Endothelial cell of hepatic sinusoid (primary cell): ENCODE measurements at regions not wholly inside any gene's neighbourhood (a gene's known extent, or its start where the extent isn't known, plus 50 kb on each side); places are given as distances from the start of the nearest gene placed in this dataset.

ENCODE experiments used
- in situ Hi-C: cut with HindIII; loops from 2 replicates; pipeline ENCODE4 v1.10.0; 2017; ENCODE audit warnings: low sequenced_read_pairs

DNA sequence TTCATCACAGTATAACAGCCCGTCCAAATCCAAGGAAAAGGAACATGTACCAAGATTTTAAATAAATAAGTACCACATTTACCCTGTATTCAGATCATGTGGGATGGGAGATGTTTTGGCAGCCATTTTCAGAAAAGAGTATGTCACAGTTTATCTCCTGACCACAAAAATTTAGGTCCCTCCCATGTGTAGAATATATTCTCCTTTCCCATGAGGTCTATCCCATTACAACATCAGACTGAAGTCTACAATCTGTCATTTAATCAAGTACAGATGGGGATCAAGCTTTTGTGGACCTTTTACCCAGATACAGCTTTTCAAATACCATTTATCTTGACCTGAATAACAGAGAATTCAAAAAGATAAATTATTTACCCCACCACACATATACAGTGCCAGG lies 444.5 kb downstream of the PLOD2 start:
- in situ Hi-C loops, result no loop called here

GRCh38 chr3:145719114-145719513 lies 441.9 kb downstream of the PLOD2 start:
- in situ Hi-C loops, result no loop called here

DNA sequence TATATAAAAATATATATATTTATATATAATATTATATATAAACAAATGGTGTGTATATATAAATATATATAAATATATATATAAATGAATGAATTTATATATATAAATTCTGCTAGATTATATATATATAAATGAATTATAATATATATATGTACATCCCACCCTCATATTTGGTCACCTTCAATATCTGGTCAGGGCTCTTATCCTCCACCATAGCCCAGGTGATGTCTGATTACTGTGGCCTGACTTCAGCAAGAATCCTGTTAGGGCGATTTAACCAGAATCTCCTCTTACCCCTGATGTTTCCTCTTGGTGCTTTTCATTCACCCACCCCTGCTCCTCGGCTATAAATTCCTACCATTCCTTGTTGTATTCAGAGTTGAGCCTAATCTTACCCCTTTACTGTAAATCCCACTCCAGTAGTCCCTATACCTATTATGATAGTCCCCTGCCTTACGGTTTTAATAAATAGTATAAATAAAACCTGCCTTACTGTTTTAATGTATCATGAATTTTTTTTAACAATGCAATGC lies 439.6 kb downstream of the PLOD2 start:
- in situ Hi-C loops, result no loop called here

- in situ Hi-C loops, result no loop called here
Measured at GRCh38 chr3:145721815-145722214, 439.2 kb downstream of the PLOD2 start.

DNA sequence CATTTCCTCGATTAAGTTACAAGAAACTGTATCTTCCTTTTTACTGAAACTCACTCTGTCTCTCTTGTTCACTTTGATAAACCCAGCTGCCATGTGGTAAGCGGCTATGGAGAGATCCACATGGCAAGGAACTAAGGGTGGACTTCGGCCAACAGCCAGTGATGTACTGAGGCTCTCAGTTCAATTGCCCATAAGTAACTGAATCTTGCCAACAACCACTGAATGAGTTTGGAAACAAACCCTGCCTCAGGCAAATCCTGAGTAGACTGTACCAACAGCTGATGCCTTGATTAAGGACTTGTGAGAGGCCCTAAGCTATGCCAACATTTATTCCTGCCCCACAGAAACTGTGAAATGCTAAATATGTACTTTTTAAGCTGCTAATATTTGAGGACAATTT lies 433.5 kb downstream of the PLOD2 start:
- in situ Hi-C loops, result no loop called here

GRCh38 chr3:145735631-145736030 lies 425.4 kb downstream of the PLOD2 start:
- in situ Hi-C loops, result no loop called here

DNA sequence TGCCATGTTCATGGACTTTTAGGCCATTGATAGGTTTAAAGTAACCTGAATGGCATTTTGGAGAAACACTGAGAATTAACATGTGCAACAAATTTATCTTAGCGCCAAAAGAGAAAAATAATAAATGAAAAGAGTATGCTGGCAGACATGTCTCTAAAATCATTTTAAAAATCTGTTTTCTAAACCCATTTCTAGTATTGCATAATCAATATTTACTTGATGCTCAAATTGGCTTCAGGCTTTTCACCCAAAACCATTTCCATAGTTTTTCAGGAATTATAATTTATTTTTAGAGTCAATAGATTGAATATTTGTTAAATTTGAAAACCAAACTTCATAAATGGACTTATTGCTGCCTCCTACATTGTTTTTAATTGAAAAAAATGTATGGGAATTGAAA lies 423.0 kb downstream of the PLOD2 start:
- in situ Hi-C loops, result no loop called here

DNA sequence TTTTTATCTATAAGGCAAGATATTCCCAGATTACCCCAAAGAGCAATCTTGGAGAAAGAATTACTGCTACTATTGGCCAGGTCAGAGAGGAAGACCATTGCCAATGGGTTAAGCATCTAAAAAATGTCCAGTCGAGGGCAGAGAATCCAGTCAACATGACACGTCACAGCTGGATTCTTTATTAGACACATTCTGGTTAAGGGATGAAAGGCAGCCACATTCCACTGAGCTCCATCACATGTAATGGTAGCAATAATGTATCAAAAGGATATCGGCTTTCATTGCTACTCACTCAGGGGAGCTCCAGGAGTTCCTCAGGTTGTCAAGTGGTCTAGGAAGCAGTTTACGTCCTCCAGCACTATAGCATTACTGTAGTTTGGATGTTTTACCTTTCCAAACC lies 421.1 kb downstream of the PLOD2 start:
- in situ Hi-C loops, result no loop called here

- in situ Hi-C loops, result no loop called here
Measured at GRCh38 chr3:145750657-145751056, 410.3 kb downstream of the PLOD2 start.

DNA sequence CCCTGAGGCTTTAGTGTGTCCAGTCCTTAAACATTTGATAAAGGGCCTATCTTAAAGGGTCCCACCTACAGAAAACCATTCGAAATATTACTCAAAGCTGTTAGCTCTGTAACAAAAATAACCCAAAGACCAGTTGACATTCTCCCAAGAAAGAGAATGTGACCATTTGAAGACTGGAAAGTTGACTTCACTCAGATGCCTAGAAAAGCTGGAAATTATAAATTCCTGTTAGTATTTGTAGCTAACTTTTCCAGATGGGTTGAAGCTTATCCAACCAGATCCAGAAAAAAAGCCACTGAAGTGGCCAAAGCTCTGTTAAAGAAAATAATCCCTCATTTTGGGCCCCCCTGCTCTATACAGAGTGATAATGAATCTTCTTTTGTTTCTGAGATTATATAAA lies 408.4 kb downstream of the PLOD2 start:
- in situ Hi-C loops, result no loop called here

- in situ Hi-C loops, result no loop called here
Measured at GRCh38 chr3:145754605-145755289, 406.2 kb downstream of the PLOD2 start.

GRCh38 chr3:145760036-145760435 lies 400.9 kb downstream of the PLOD2 start:
- in situ Hi-C loops, result no loop called here

DNA sequence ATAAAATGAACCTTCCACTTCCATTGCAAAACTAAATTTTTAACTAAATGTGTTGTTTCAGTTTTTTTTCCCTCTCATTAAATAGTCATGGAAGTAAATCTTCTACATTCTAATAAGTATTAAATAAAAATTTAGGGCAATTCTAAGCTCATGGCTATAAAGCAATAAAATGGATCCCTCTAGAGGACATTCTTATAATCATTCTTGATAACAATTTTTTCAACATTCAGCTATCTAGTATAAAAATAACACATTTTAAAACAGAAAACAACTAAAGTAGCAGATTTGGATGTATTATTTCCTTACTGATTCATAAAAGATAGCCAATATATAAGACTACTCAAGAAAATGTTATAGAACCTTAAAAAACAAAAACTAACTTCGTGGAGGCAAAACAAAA lies 393.1 kb downstream of the PLOD2 start:
- in situ Hi-C loops, result no loop called here

DNA sequence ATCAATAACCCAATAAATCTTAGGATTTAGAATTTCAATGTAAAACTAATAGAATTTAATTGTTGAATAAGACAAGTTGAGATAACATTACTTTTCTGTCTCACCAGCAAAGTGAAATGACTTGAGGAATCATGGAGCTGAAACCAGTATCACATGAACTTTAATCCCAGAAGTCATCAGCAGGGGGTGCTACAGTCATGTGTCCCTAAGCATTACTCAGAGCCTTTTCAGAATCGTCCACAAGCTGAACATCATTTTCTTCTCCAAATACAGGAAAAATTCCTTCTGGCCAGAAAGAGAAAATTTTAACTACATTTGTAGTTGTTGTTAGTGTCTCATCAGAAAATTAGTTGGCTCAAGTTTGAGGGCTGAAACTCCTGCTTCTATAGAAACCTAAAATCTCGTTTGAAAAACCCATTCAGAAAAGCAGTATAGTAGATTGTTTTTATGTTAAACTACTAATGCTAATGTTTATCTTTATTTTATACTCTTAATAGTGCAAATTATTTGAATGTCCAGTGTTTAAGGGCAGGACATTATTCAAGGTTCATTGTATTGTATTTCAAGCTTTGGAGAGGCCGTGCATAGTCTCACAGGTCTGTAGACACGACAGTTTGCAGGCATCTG lies 384.1 kb downstream of the PLOD2 start:
- in situ Hi-C loops, result loop anchor here (25.0 kb wide), 1 partner anchor 410 kb away; no protein-coding TSS in a partner anchor

DNA sequence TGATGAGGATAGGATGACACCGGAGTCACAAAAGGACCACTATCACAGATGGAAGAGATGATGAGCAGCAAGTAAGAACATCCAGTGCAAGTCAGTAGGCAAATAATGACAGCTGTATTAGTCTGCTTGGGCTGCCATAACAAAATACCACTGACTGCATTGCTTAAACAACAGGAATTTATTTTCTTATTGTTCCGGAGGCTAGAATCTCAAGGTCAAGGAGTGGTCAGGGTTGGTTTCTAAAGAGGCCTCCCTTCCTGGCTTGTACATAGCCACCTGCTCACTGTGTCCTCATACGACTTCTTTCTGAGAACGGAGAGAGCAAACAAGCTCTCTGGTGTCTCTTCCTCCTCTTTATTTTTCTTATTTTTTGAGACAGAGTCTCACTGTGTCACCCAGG lies 380.7 kb downstream of the PLOD2 start:
- in situ Hi-C loops, result loop anchor here (25.0 kb wide), 1 partner anchor 407 kb away; no protein-coding TSS in a partner anchor

DNA sequence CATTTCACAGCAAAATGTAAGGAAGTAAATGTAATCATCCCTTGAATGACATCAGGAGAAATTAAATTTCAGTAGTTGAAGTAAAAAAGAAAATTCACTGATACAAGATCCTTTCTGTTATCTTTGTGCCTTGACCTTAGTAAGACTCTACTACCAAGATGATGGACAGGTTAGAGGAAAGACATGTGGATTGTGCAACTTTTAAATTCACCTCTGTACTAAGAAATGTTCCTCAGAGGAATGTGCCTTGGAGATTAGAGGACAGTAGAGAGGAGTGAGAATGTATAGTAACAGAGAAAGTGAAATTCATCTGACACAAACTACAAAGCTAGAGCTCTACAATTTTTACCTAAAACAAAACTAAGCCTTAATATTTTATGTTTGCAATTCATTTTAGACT lies 375.3 kb downstream of the PLOD2 start:
- in situ Hi-C loops, result loop anchor here (25.0 kb wide), 1 partner anchor 402 kb away; no protein-coding TSS in a partner anchor

DNA sequence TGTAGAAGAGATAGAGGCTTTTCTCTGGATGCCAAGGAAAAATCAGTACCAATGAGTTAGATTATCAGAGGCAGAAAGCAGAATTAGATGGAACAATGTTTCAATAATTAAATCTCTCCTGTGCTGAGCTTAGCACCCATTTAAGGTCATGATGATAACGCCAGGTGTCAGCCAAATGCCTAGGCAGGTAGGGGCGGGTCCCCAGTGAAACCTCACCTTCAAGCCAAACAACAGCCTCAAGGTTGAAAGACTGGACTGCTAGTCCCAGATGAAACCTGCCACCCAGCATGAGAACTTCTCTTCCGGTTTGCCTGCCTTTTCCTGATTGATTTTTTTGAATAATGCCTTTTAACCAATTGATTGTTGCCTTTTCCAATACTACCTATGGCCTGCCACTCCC lies 363.0 kb downstream of the PLOD2 start:
- in situ Hi-C loops, result loop anchor here (25.0 kb wide), 1 partner anchor 389 kb away; no protein-coding TSS in a partner anchor

- in situ Hi-C loops, result loop anchor here (25.0 kb wide), 1 partner anchor 388 kb away; no protein-coding TSS in a partner anchor
Measured at GRCh38 chr3:145798696-145799537, 362.1 kb downstream of the PLOD2 start.

DNA sequence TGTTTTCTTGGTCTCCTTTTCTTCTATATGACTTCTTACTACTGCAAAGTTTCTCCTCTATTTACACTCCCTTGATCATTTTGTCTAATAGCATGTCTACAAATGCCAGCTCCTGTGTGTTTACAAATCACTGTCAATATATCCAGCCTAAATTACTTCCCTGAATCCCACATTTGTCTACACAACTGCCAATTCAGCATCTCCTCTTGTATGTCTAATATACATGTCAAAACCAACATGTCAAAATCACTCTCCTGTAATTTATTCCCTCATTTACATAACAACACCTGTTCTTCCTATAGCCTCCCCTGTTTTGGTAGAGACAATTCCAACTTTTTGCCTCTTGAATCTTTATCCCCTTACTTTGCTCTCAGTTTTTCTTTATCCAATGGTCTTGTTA lies 359.3 kb downstream of the PLOD2 start:
- in situ Hi-C loops, result no loop called here

GRCh38 chr3:145807990-145808389 lies 353.0 kb downstream of the PLOD2 start:
- in situ Hi-C loops, result no loop called here

GRCh38 chr3:145812391-145812790 lies 348.6 kb downstream of the PLOD2 start:
- in situ Hi-C loops, result no loop called here
